ENCODE measurements at regions not wholly inside any gene's neighbourhood (a gene's known extent, or its start where the extent isn't known, plus 50 kb on each side); places are given as distances from the start of the nearest gene placed in this dataset.

GRCh38 chr15:54772663-54773062 lies 424.1 kb downstream of the RSL24D1 start:
- TF ChIP-seq POLR2A (IDR thresholded peaks at IDR 0.05; ENCODE audit: low read depth, low read length) (no peak), POLR2AphosphoS5 (IDR thresholded peaks at IDR 0.05; ENCODE audit: low read depth, low read length) (no peak), PAX5 (IDR thresholded peaks at IDR 0.05; ENCODE audit: insufficient read depth, low read length, severe bottlenecking) (no peak), SPI1 (IDR thresholded peaks at IDR 0.05; ENCODE audit: low read depth, low read length) (no peak), TAF1 (IDR thresholded peaks at IDR 0.05; ENCODE audit: low read depth, low read length) (no peak)
